GM10248 (cell line): ENCODE measurements at regions not wholly inside any gene's neighbourhood (a gene's known extent, or its start where the extent isn't known, plus 50 kb on each side); places are given as distances from the start of the nearest gene placed in this dataset.

Experiments used
- CTCF ChIA-PET: fragments of 300-600 bp; sonication (Branson Sonifier 250); formaldehyde crosslinking; extraction: SDS; loops from one replicate; lab custom pipeline; 2021; ENCODE audit warnings: antibody characterized with exemption; lab: Yijun Ruan, JAX
- POLR2A ChIA-PET: fragments of 350-650 bp; sonication (Branson Sonifier 250); formaldehyde crosslinking; extraction: SDS; loops from one replicate; lab custom pipeline; 2020; ENCODE audit warnings: antibody characterized with exemption; lab: Yijun Ruan, JAX
- DNase-seq: peaks from one replicate; pipeline ENCODE4 v3.0.0; 2012; ENCODE audit errors: extremely low spot score
- TF ChIP-seq, protein P1 (sequence below): IDR thresholded peaks from 2 replicates; pipeline ENCODE4 v1.5.1; 2012; ENCODE audit warnings: mild to moderate bottlenecking, low read depth; ENCODE audit errors: extremely low read depth, missing control alignments, control extremely low read depth

DNA sequence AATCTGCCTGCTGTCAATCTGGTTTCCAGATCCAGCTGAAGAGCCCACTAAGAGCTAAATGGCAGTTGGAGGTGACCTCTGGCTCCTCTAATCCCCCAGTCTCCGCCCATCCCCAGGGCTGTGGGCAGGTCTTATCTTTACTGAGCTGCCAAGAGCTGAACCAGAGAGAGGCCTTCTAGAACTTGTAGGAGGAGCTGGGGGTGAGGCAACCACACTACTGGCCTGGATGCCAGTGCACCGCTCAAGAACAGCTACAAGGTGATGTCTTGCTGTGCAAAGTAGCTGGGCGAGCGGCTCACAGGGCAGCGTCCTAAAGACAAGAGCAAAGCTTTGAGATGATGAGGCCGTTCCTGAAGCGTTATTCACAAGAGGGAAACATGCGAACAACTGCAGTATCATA lies 374.6 kb downstream of the CTTN start:
- no peak for DNase-seq
- CTCF ChIA-PET: interaction anchor here (1.6 kb wide), 1 partner anchor 17 kb away, joined by 4 read pairs; no protein-coding TSS in a partner anchor
- TF ChIP-seq, protein P1, sequence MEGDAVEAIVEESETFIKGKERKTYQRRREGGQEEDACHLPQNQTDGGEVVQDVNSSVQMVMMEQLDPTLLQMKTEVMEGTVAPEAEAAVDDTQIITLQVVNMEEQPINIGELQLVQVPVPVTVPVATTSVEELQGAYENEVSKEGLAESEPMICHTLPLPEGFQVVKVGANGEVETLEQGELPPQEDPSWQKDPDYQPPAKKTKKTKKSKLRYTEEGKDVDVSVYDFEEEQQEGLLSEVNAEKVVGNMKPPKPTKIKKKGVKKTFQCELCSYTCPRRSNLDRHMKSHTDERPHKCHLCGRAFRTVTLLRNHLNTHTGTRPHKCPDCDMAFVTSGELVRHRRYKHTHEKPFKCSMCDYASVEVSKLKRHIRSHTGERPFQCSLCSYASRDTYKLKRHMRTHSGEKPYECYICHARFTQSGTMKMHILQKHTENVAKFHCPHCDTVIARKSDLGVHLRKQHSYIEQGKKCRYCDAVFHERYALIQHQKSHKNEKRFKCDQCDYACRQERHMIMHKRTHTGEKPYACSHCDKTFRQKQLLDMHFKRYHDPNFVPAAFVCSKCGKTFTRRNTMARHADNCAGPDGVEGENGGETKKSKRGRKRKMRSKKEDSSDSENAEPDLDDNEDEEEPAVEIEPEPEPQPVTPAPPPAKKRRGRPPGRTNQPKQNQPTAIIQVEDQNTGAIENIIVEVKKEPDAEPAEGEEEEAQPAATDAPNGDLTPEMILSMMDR: no peak
- POLR2A ChIA-PET: no interaction called here

DNA sequence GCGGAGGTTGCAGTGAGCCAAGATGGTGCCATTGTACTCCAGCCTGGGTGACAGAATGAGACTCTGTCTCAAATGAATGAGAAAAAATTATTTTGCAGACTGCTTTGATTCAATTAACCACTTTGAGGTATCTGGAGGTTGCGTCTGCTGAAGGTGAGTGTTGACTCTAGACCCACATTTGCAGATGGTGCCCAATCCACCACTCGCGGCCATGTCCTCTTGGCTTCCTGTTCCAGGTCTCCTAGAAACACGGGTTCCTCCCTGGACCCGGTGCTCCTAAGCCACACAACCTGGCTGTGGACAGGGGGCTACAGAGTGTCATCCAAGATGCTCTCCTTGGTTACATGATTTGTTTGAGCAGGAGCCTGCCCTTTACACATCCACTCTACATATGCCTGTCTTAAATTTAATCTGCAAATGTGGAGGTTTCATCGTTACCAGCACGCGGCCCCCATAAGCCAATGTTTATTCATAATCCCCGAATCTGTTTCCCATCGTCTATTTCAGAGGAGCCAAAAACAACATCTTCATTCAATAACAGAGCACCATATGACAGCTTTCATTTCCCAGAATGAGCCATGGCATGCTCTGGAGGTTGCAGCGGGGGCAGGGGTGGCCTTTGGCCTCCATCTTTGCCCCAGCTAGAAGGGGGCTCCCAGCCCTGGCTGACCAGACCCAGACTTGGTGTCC lies 377.2 kb downstream of the CTTN start:
- DNase-seq: no peak
- TF ChIP-seq, protein P1: no peak
- ChIA-PET CTCF (no interaction called here), POLR2A (no interaction called here)

DNA sequence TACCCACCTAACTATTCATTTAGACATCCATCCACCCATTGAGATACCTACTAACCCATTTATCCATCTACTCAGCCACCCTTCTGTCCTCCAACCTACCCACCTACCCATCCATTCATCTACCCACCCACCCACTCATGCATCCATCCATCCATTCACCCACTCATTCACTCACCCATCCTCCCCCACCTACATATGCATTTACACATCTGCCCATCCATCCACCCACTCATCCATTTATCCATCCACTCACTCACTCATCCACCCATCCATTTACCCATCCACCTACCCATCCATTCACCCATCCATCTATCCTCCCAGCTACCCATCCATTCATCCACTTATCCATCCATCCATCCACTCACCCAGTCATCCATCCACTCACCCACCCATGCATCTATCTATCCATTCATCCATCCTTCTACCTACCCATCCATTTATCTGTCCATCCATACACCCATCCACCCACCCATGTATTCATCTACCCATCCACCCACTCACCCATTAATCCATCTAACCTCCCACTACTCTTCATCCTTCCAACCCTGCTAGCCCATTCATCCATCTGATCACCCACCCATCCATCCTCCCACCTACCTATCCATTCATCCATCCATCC lies 378.7 kb downstream of the CTTN start:
- POLR2A ChIA-PET: no interaction called here
- CTCF ChIA-PET: no interaction called here
- DNase-seq: no peak
- TF ChIP-seq, protein P1: no peak

DNA sequence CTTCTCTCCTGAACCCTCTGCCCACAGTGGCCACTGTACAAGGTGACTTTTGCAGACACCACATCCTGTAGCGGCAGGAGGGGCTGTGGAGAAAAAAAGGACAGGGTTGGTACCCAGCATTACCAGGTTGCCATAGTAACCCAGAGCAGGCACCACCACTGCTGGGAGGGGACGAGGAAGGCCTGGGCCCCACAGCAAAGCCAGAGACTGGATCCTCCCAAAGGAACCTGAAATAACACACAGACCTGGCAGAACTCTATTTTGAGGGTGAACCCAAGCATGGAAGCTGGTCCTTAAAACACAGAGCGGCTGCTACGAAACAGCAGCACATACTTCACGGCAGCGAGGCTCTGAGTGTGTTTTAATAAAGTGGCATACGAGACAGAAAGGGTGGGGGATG lies 380.6 kb downstream of the CTTN start:
- DNase-seq: no peak
- ChIA-PET POLR2A (no interaction called here), CTCF (interaction anchor here (0.9 kb wide), 1 partner anchor 18 kb away, joined by 3 read pairs; no protein-coding TSS in a partner anchor)
- TF ChIP-seq, protein P1: no peak

DNA sequence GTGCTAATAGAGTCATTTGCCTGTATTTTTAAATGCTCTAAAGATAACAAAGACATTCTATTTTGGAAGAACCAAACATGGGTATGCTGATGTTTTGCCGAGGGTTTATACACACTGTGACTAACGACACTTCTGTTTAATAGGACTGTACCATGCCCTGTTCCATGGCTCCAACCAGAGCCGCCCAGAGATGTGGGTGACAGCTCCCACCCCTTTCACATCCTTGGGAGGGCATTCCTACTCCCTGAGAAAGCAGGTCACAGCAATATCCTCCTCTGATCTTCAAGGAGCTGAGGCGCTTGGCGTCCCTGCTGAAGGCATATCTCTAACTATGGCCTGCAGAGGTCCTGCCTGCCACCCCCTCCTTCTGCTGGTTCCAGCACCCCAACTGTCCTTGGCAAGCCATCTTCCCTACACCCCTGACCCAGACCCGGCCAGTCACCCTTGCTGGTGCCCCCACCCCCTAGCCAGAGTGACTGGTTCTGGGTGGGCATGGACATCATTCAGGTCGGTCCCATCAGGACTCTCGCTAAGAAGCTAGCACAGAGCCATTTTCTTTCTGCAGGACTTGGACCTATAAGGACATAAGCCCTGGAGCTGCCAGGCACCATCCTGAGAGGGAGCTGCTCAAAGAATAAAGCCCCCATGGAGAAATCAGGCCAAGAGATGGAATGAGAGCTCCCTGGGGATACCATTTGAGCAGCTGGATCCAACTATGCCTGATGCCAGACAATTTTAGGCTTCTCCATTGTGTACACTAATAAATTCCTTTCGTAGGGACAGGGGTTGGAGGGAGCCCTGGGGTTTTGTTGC lies 381.3 kb downstream of the CTTN start:
- no peak for DNase-seq
- CTCF ChIA-PET: interaction anchor here (0.9 kb wide), 1 partner anchor 17 kb away, joined by 3 read pairs; no protein-coding TSS in a partner anchor
- POLR2A ChIA-PET: no interaction called here
- TF ChIP-seq, protein P1: no peak

DNA sequence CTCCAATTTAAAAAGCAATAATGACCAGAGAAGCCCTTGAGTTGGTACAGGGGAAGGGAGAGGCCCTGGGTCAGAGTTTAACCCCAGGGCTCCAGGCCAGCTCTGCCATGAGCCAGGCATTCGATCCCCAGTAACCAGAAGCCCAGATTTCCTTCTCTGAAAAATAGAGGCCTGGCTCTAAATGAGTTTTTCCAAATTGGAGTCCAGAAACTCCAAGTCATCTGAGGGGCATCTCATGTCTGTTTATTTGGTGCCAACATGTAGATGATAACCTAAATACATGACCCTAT lies 381.9 kb downstream of the CTTN start:
- TF ChIP-seq, protein P1: no peak
- ChIA-PET POLR2A (no interaction called here), CTCF (no interaction called here)
- DNase-seq: no peak
